Choroid plexus epithelial cell (primary cell): ENCODE measurements at regions not wholly inside any gene's neighbourhood (a gene's known extent, or its start where the extent isn't known, plus 50 kb on each side); places are given as distances from the start of the nearest gene placed in this dataset.

Experiments
- DNase-seq: peaks from one replicate; pipeline ENCODE4 v3.0.0-alpha.2; 2010; ENCODE audit warnings: low read depth
- H3K4me3 ChIP-seq: 2 replicates; pipeline ENCODE4 v1.5.1; 2011; ENCODE audit warnings: low read depth, mild to moderate bottlenecking, control low read depth, low read length, moderate library complexity
- CTCF ChIP-seq: conservative IDR thresholded peaks from 2 replicates; pipeline ENCODE4 v1.5.1; 2011; ENCODE audit warnings: low read depth, mild to moderate bottlenecking, control low read depth, inconsistent platforms, low read length, moderate library complexity

- no peak for DNase-seq
These were observed 581.9 kb downstream of the BUD13 start for GRCh38 chr11:116190861-116191260.

GRCh38 chr11:116189408-116190170 is 583.2 kb downstream of the BUD13 start:
- TF ChIP-seq CTCF, result no peak
- H3K4me3 ChIP-seq, result no peak overlapping the region
- no peak for DNase-seq

More at GRCh38 chr11:116190861-116191260, 581.9 kb downstream of the BUD13 start:
- no peak for TF ChIP-seq CTCF
- H3K4me3 ChIP-seq, result no peak overlapping the region

DNA sequence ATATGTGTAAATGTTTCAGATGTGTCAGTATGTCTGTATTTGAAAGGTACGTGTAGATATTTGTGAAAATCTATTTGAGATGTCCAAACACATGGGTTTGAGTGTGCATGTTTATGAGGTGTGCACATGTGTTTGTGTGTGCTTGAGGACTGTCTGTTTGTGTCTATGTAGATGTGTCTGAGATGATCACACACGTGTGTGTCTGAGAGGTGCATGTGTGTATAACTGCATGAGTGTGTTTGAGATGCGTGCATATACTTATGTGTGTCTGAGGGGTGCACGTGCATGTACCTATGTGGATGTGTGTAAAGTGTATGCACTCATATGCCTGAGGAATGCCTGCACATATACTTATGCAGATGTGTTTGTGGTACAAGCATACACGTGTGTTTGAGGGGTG is 584.4 kb downstream of the BUD13 start:
- TF ChIP-seq CTCF, result no peak
- no peak overlapping the region for H3K4me3 ChIP-seq
- no peak for DNase-seq

GRCh38 chr11:116187026-116187425 is 585.8 kb downstream of the BUD13 start:
- TF ChIP-seq CTCF, result no peak
- H3K4me3 ChIP-seq, result no peak overlapping the region
- no peak for DNase-seq

- no peak for TF ChIP-seq CTCF
- no peak for DNase-seq
- no peak overlapping the region for H3K4me3 ChIP-seq
These were observed 587.2 kb downstream of the BUD13 start for GRCh38 chr11:116185551-116185950.

DNA sequence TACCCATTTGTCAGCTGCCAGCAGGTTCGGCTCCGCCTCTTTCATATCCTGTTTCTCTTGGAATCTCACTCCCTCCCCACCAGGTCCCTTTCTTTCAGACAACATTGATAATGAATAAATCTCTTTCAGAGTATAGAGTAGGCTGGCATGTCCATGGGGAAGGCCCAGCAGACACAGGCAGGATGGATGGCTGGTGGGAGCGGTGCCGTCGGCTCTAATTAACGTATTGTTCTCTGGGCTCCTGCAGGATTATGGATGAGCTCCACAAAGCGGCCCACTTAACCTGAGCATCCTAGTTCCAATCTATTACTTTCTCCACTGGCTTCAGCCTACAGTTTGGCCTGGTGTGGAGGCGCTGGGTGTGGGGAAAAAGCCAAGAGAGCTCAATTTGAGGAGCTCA is 588.0 kb downstream of the BUD13 start:
- DNase-seq, result no peak
- no peak for TF ChIP-seq CTCF
- no peak overlapping the region for H3K4me3 ChIP-seq

DNA sequence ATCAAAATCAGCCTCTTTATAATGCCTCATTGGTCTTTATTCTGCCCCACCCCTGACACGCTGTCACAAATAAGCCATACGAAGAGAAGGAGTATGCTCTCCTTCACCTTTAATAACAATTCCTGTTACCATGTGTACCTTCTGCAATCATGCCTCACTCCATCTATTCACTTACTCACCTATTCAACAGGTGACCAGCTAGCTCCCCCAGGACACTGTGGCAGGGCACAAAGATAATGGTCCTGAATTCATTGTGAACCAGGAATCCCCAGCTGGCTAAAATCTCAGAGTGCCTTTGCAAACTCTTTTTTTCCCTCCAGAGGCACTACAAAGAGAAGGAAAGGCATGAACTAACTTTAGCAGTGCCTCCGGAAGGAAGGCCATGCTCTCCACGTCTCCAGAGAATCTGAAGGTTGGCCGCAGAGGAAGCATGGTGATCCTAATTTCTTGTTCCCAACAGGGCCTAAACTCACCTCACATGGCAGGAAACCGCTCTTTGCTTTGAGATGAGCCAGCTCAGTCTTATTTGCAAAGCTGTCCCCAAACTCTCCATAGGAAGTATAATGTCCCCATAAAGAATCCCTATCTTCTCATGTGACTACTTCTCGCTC is 590.3 kb downstream of the BUD13 start:
- no peak for DNase-seq
- H3K4me3 ChIP-seq, result no peak overlapping the region
- TF ChIP-seq CTCF, result no peak
